ENCODE measurements at regions not wholly inside any gene's neighbourhood (a gene's known extent, or its start where the extent isn't known, plus 50 kb on each side); places are given as distances from the start of the nearest gene placed in this dataset.

- TF ChIP-seq FOXP1 (CRISPR knock-in tag; IDR thresholded peaks at IDR 0.05; ENCODE audit: borderline replicate concordance) (no peak), RELA (CRISPR knock-in tag; IDR thresholded peaks at IDR 0.05; ENCODE audit: borderline replicate concordance) (no peak), CTCF (IDR thresholded peaks at IDR 0.05) (no peak), USF2 (CRISPR knock-in tag; IDR thresholded peaks at IDR 0.05) (no peak), CREM (CRISPR knock-in tag; IDR thresholded peaks at IDR 0.05) (no peak)
These were observed 312.5 kb upstream of the MEX3C start for GRCh38 chr18:51510020-51510419.
